KMS-11 (cell line): ENCODE measurements at regions not wholly inside any gene's neighbourhood (a gene's known extent, or its start where the extent isn't known, plus 50 kb on each side); places are given as distances from the start of the nearest gene placed in this dataset.
"Not testable (repeated sequence)": the region's sequence is repeated elsewhere in the genome, so short reads cannot be mapped to it uniquely, and the experiment has no call there.

Source experiments
- H2AFZ ChIP-seq: fragments of 200-600 bp; sonication (generic); 2 replicates; pipeline ENCODE4 v1.6.1; 2016; ENCODE audit warnings: antibody characterized with exemption, mixed run types, low read depth
- H3K27ac ChIP-seq: fragments of 200-600 bp; sonication (generic); 2 replicates; pipeline ENCODE4 v1.6.1; 2016; ENCODE audit warnings: mild to moderate bottlenecking, mixed run types
- H3K27me3 ChIP-seq: fragments of 200-600 bp; sonication (generic); 2 replicates; pipeline ENCODE4 v1.6.1; 2017; ENCODE audit warnings: mild to moderate bottlenecking, low read depth, mixed run types, moderate library complexity; ENCODE audit not compliant: insufficient read depth
- H3K36me3 ChIP-seq: fragments of 200-600 bp; sonication (generic); 2 replicates; pipeline ENCODE4 v1.6.1; 2017; ENCODE audit warnings: mild to moderate bottlenecking, mixed run types; ENCODE audit not compliant: insufficient read depth
- H3K4me1 ChIP-seq: fragments of 200-600 bp; sonication (generic); 2 replicates; pipeline ENCODE4 v1.6.1; 2016; ENCODE audit warnings: mild to moderate bottlenecking, low read depth, mixed run types; ENCODE audit not compliant: poor library complexity, severe bottlenecking
- H3K4me2 ChIP-seq: fragments of 200-600 bp; sonication (generic); 2 replicates; pipeline ENCODE4 v1.7.0; 2016; ENCODE audit warnings: mild to moderate bottlenecking, mixed run types
- H3K4me3 ChIP-seq: fragments of 200-600 bp; sonication (generic); IDR thresholded peaks from 2 replicates; pipeline ENCODE4 v1.6.1; 2017; ENCODE audit warnings: low read depth, low read length, mixed read lengths; ENCODE audit not compliant: insufficient read depth
- H3K79me2 ChIP-seq: fragments of 200-600 bp; sonication (generic); 2 replicates; pipeline ENCODE4 v1.6.1; 2016; ENCODE audit warnings: low read depth, mixed run types; ENCODE audit not compliant: insufficient read depth
- H3K9ac ChIP-seq: fragments of 200-600 bp; sonication (generic); 2 replicates; pipeline ENCODE4 v1.6.1; 2016; ENCODE audit warnings: mild to moderate bottlenecking, mixed run types
- H4K20me1 ChIP-seq: fragments of 200-600 bp; sonication (generic); 2 replicates; pipeline ENCODE4 v1.6.1; 2016; ENCODE audit warnings: mild to moderate bottlenecking, mixed run types; ENCODE audit not compliant: insufficient read depth
- CTCF ChIP-seq: fragments of 200-600 bp; sonication (generic); conservative IDR thresholded peaks from 2 replicates; pipeline ENCODE4 v1.6.1; 2017; ENCODE audit warnings: low read depth, mild to moderate bottlenecking, antibody characterized with exemption, low read length, moderate library complexity, mixed read lengths

GRCh38 chr5:102682101-102682647, 72.9 kb upstream of the PAM start:
- H3K4me2 ChIP-seq: no peak overlapping the region
- no peaks in the 10 kb centered on the region for H4K20me1 ChIP-seq
- H3K36me3 ChIP-seq: no peaks in the 10 kb centered on the region
- no peak overlapping the region for H2AFZ ChIP-seq
- no peak overlapping the region for H3K27ac ChIP-seq
- no peak for TF ChIP-seq CTCF
- no peaks in the 10 kb centered on the region for H3K79me2 ChIP-seq
- no peak overlapping the region for H3K9ac ChIP-seq
- no peak overlapping the region for H3K4me3 ChIP-seq
- H3K27me3 ChIP-seq: no peaks in the 10 kb centered on the region
- no peaks in the 10 kb centered on the region for H3K4me1 ChIP-seq

GRCh38 chr5:102688076-102688475, 67.0 kb upstream of the PAM start:
- H3K36me3 ChIP-seq, H3K9ac ChIP-seq, H3K4me2 ChIP-seq, H3K27me3 ChIP-seq, H3K27ac ChIP-seq, H3K4me1 ChIP-seq, H4K20me1 ChIP-seq, H3K4me3 ChIP-seq, H3K79me2 ChIP-seq, H2AFZ ChIP-seq: not testable (repeated sequence)

GRCh38 chr5:102688581-102689342, 66.3 kb upstream of the PAM start:
- not testable (repeated sequence) for H3K27me3 ChIP-seq, H3K4me2 ChIP-seq, H3K4me1 ChIP-seq, H3K9ac ChIP-seq, H3K27ac ChIP-seq, H2AFZ ChIP-seq, H4K20me1 ChIP-seq, H3K79me2 ChIP-seq, H3K36me3 ChIP-seq, H3K4me3 ChIP-seq

GRCh38 chr5:102690910-102691309, 64.2 kb upstream of the PAM start:
- no peaks in the 10 kb centered on the region for H3K4me1 ChIP-seq
- H3K79me2 ChIP-seq: no peaks in the 10 kb centered on the region

DNA sequence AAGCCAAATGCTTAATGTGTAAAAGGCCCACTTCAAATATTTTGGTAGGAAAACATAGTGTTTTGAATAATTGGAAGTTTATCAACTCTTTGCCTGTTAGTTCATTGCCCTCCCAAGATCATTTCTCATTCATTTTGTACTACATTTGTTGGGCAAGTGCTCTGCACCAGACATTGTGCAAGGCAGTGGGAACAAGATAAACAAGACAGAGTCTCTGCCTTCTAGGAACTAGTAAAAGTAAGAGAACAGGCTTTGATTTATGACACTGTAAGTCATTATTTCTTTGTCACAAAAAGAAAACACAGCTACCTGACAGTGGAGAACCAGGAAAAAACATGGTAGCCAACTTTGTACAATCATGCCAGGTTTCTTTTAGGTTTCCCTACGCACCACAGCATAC, 63.7 kb upstream of the PAM start:
- Histone ChIP-seq H3K4me3 (no peak overlapping the region), H2AFZ (no peak overlapping the region), H3K4me1 (no peaks in the 10 kb centered on the region)

More at GRCh38 chr5:102690910-102691309, 64.2 kb upstream of the PAM start:
- no peaks in the 10 kb centered on the region for H4K20me1 ChIP-seq
- no peak overlapping the region for H3K4me2 ChIP-seq
- no peaks in the 10 kb centered on the region for H3K27me3 ChIP-seq
- H3K4me3 ChIP-seq: no peak overlapping the region
- TF ChIP-seq CTCF: no peak
- H3K9ac ChIP-seq: no peak overlapping the region
- no peak overlapping the region for H3K27ac ChIP-seq
- H3K36me3 ChIP-seq: no peaks in the 10 kb centered on the region
- H2AFZ ChIP-seq: no peak overlapping the region

More for the DNA sequence above, 63.7 kb upstream of the PAM start:
- Histone ChIP-seq H3K27me3 (no peaks in the 10 kb centered on the region), H4K20me1 (no peaks in the 10 kb centered on the region), H3K36me3 (no peaks in the 10 kb centered on the region), H3K4me2 (no peak overlapping the region), H3K79me2 (no peaks in the 10 kb centered on the region), H3K9ac (no peak overlapping the region), H3K27ac (no peak overlapping the region)
- TF ChIP-seq CTCF: no peak
